ENCODE measurements at regions not wholly inside any gene's neighbourhood (a gene's known extent, or its start where the extent isn't known, plus 50 kb on each side); places are given as distances from the start of the nearest gene placed in this dataset.

DNA sequence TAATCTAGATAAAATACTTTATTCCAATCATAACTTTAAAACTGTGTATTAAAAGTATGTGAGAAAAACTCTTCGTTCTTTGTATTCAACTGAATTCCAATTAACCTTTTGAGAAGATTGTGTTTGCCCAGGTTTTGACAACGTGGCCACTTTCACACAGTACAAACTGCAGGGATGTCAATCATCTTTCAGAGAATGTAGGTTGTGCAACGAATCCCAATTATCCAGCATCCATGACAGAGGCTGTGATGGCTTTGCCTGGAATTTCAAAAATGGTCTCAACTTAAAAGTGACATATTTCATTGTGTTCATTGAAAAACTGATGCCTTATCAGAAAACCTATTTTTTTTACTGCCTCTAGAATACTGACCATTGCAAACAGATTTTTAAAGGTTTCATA lies 615.1 kb upstream of the KCNMB2 start:
- TF ChIP-seq, protein P1, sequence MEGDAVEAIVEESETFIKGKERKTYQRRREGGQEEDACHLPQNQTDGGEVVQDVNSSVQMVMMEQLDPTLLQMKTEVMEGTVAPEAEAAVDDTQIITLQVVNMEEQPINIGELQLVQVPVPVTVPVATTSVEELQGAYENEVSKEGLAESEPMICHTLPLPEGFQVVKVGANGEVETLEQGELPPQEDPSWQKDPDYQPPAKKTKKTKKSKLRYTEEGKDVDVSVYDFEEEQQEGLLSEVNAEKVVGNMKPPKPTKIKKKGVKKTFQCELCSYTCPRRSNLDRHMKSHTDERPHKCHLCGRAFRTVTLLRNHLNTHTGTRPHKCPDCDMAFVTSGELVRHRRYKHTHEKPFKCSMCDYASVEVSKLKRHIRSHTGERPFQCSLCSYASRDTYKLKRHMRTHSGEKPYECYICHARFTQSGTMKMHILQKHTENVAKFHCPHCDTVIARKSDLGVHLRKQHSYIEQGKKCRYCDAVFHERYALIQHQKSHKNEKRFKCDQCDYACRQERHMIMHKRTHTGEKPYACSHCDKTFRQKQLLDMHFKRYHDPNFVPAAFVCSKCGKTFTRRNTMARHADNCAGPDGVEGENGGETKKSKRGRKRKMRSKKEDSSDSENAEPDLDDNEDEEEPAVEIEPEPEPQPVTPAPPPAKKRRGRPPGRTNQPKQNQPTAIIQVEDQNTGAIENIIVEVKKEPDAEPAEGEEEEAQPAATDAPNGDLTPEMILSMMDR (conservative IDR thresholded peaks at IDR 0.05), result no peak
- no peak for TF ChIP-seq EZH2 (IDR thresholded peaks at IDR 0.05; ENCODE audit: low read depth)

All from PC-9 (cell line).